ENCODE measurements at regions not wholly inside any gene's neighbourhood (a gene's known extent, or its start where the extent isn't known, plus 50 kb on each side); places are given as distances from the start of the nearest gene placed in this dataset.

GRCh38 chr12:74449872-74450271 is 87.8 kb upstream of the ATXN7L3B start:
- Histone ChIP-seq H3K9me3 (ENCODE audit: control insufficient read depth in 2 of 3, insufficient read depth in 1 of 3, low read length in 3 of 3) (no peaks in the 10 kb centered on the region), H3K27me3 (ENCODE audit: control insufficient read depth, insufficient read depth, low read length) (no peaks in the 10 kb centered on the region), H3K4me1 (ENCODE audit: control insufficient read depth in 2 of 3, insufficient read depth in 2 of 3, low read depth in 1 of 3, low read length in 3 of 3) (no peaks in the 10 kb centered on the region), H3K27ac (ENCODE audit: low read depth in 2 of 2, low read length in 2 of 2) (no peak overlapping the region), H3K4me3 (ENCODE audit: low read length in 3 of 3) (no peak overlapping the region), H3K36me3 (ENCODE audit: control insufficient read depth in 2 of 3, insufficient read depth in 3 of 3, low read length in 3 of 3) (no peaks in the 10 kb centered on the region), H3K9ac (ENCODE audit: low read length in 3 of 3) (no peak overlapping the region)
- no peak for TF ChIP-seq CTCF (IDR thresholded peaks at IDR 0.05; ENCODE audit: borderline replicate concordance, extremely low read depth, insufficient read depth)
- FAIRE-seq (no peak), DNase-seq (no peak)
- intact Hi-C loops (cut with DNase I): no loop called here

- TF ChIP-seq CTCF (IDR thresholded peaks at IDR 0.05; ENCODE audit: borderline replicate concordance, extremely low read depth, insufficient read depth): no peak
- Histone ChIP-seq H3K36me3 (ENCODE audit: control insufficient read depth in 2 of 3, insufficient read depth in 3 of 3, low read length in 3 of 3) (no peaks in the 10 kb centered on the region), H3K9me3 (ENCODE audit: control insufficient read depth in 2 of 3, insufficient read depth in 1 of 3, low read length in 3 of 3) (no peaks in the 10 kb centered on the region), H3K4me3 (ENCODE audit: low read length in 3 of 3) (no peak overlapping the region), H3K27me3 (ENCODE audit: control insufficient read depth, insufficient read depth, low read length) (no peaks in the 10 kb centered on the region), H3K27ac (ENCODE audit: low read depth in 2 of 2, low read length in 2 of 2) (no peak overlapping the region), H3K4me1 (ENCODE audit: control insufficient read depth in 2 of 3, insufficient read depth in 2 of 3, low read depth in 1 of 3, low read length in 3 of 3) (no peaks in the 10 kb centered on the region), H3K9ac (ENCODE audit: low read length in 3 of 3) (no peak overlapping the region)
- no peak for FAIRE-seq
- no peak for DNase-seq
- intact Hi-C loops (cut with DNase I): no loop called here
These were observed 83.5 kb upstream of the ATXN7L3B start for GRCh38 chr12:74454109-74454508.

DNA sequence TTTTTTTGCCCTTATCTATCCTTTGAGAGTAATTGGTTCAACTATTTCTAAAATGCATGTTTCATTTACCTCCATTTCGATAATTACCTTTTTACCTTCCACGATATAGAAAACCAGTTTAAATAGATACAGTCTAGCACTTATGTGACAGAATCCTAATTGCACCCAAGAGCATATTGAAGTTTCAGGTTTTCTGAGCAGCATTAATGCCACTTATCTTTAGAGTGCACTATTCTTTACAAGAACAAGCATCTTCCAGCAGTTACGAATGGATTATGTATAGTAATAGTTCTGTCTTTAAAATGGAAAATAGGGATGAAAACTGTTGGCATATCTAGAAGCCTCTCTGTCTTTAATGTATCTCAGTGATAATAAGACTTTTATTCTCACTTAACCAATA is 82.2 kb upstream of the ATXN7L3B start:
- TF ChIP-seq CTCF (IDR thresholded peaks at IDR 0.05; ENCODE audit: borderline replicate concordance, extremely low read depth, insufficient read depth): no peak
- FAIRE-seq: no peak

GRCh38 chr12:74456431-74456830 is 81.2 kb upstream of the ATXN7L3B start:
- no peak overlapping the region for H3K27ac ChIP-seq (ENCODE audit: low read depth in 2 of 2, low read length in 2 of 2)
- DNase-seq: no peak
- H3K4me1 ChIP-seq (ENCODE audit: control insufficient read depth in 2 of 3, insufficient read depth in 2 of 3, low read depth in 1 of 3, low read length in 3 of 3): no peaks in the 10 kb centered on the region
- FAIRE-seq: no peak
- TF ChIP-seq CTCF (IDR thresholded peaks at IDR 0.05; ENCODE audit: borderline replicate concordance, extremely low read depth, insufficient read depth): no peak
- no peaks in the 10 kb centered on the region for H3K36me3 ChIP-seq (ENCODE audit: control insufficient read depth in 2 of 3, insufficient read depth in 3 of 3, low read length in 3 of 3)
- no peak overlapping the region for H3K4me3 ChIP-seq (ENCODE audit: low read length in 3 of 3)
- H3K9ac ChIP-seq (ENCODE audit: low read length in 3 of 3): no peak overlapping the region
- H3K27me3 ChIP-seq (ENCODE audit: control insufficient read depth, insufficient read depth, low read length): no peaks in the 10 kb centered on the region
- intact Hi-C loops (cut with DNase I): no loop called here
- no peaks in the 10 kb centered on the region for H3K9me3 ChIP-seq (ENCODE audit: control insufficient read depth in 2 of 3, insufficient read depth in 1 of 3, low read length in 3 of 3)

More for the DNA sequence above, 82.2 kb upstream of the ATXN7L3B start:
- no peak for DNase-seq
- Histone ChIP-seq H3K27ac (ENCODE audit: low read depth in 2 of 2, low read length in 2 of 2) (no peak overlapping the region), H3K4me3 (ENCODE audit: low read length in 3 of 3) (no peak overlapping the region), H3K36me3 (ENCODE audit: control insufficient read depth in 2 of 3, insufficient read depth in 3 of 3, low read length in 3 of 3) (no peaks in the 10 kb centered on the region), H3K4me1 (ENCODE audit: control insufficient read depth in 2 of 3, insufficient read depth in 2 of 3, low read depth in 1 of 3, low read length in 3 of 3) (no peaks in the 10 kb centered on the region), H3K9ac (ENCODE audit: low read length in 3 of 3) (no peak overlapping the region), H3K27me3 (ENCODE audit: control insufficient read depth, insufficient read depth, low read length) (no peaks in the 10 kb centered on the region), H3K9me3 (ENCODE audit: control insufficient read depth in 2 of 3, insufficient read depth in 1 of 3, low read length in 3 of 3) (no peaks in the 10 kb centered on the region)
- intact Hi-C loops (cut with DNase I): no loop called here

Measured in kidney (tissue), 13 donors.